HFF-Myc (cell line): ENCODE measurements at regions not wholly inside any gene's neighbourhood (a gene's known extent, or its start where the extent isn't known, plus 50 kb on each side); places are given as distances from the start of the nearest gene placed in this dataset.

ENCODE experiments used
- DNase-seq: peaks from one replicate; pipeline ENCODE4 v3.0.0-alpha.2; 2011; ENCODE audit warnings: low read depth; ENCODE audit errors: extremely low read depth
- H3K4me3 ChIP-seq: replicated peaks from 2 replicates; pipeline ENCODE4 v1.5.1; 2011; ENCODE audit warnings: low read depth, mild to moderate bottlenecking, control low read depth, low read length
- CTCF ChIP-seq: IDR thresholded peaks from 2 replicates; pipeline ENCODE4 v1.5.1; 2012; ENCODE audit warnings: mild to moderate bottlenecking, low read depth, low read length, control low read depth; ENCODE audit errors: missing control alignments

- no peak overlapping the region for H3K4me3 ChIP-seq
- TF ChIP-seq CTCF = no peak
- DNase-seq = no peak
Observed at GRCh38 chr16:17947165-17947564, 389.4 kb downstream of the NPIPA8 start.

- TF ChIP-seq CTCF = no peak
- H3K4me3 ChIP-seq = no peak overlapping the region
- DNase-seq = no peak
Observed at GRCh38 chr16:17945080-17945601, 391.4 kb downstream of the NPIPA8 start.

GRCh38 chr16:17944345-17944744, 392.2 kb downstream of the NPIPA8 start:
- no peak overlapping the region for H3K4me3 ChIP-seq
- no peak for DNase-seq
- no peak for TF ChIP-seq CTCF

GRCh38 chr16:17942067-17942466, 394.5 kb downstream of the NPIPA8 start:
- DNase-seq = no peak
- TF ChIP-seq CTCF = no peak
- no peak overlapping the region for H3K4me3 ChIP-seq

- no peak for TF ChIP-seq CTCF
- H3K4me3 ChIP-seq = no peak overlapping the region
- DNase-seq = no peak
Observed at GRCh38 chr16:17940584-17941364, 395.8 kb downstream of the NPIPA8 start.

- TF ChIP-seq CTCF = no peak
- no peak for DNase-seq
- H3K4me3 ChIP-seq = no peak overlapping the region
Observed at GRCh38 chr16:17939723-17940122, 396.8 kb downstream of the NPIPA8 start.
